B cell (primary cell): ENCODE measurements at regions not wholly inside any gene's neighbourhood (a gene's known extent, or its start where the extent isn't known, plus 50 kb on each side); places are given as distances from the start of the nearest gene placed in this dataset.

ENCODE experiments used
- ATAC-seq: fragments of 200-7000 bp; cut with Tn5 transposase; one replicate; pipeline ENCODE4 v1.10.0; 2021; ENCODE audit warnings: low read depth, mild to moderate bottlenecking, moderate number of reproducible peaks, moderate library complexity
- CTCF ChIA-PET: fragments of 350-600 bp; sonication (Branson Sonifier 250); formaldehyde crosslinking; loops from one replicate; lab custom pipeline; 2021; ENCODE audit warnings: antibody characterized with exemption, inconsistent platforms; lab: Charles Lee
- POLR2A ChIA-PET: fragments of 350-600 bp; sonication (Branson Sonifier 250); formaldehyde crosslinking; loops from one replicate; lab custom pipeline; 2021; ENCODE audit warnings: antibody characterized with exemption; lab: Charles Lee
- DNase-seq: peaks from one replicate; pipeline ENCODE4 v3.0.0; 2013
- H2AFZ ChIP-seq: 2 replicates; pipeline ENCODE4 v1.6.1; 2012; ENCODE audit warnings: mild to moderate bottlenecking, low read depth, low read length; ENCODE audit not compliant: insufficient read depth, poor library complexity, severe bottlenecking
- H3K27ac ChIP-seq, 2 donors: 1 replicate in 1 of 2; 2 replicates in 1 of 2; pipeline ENCODE4 v1.5.1; 2012 to 2013; ENCODE audit warnings: low read length in 2 of 2, mild to moderate bottlenecking in 2 of 2, moderate library complexity in 1 of 2
- H3K27me3 ChIP-seq, 4 experiments: fragments of 200-600 bp in 1 of 4; sonication (generic) in 1 of 4; replicated peaks in 1 of 4; 1 replicate in 2 of 4; 2 replicates in 2 of 4; pipeline versions ENCODE4 v1.6.1 to v1.7.0; 2013 to 2016; ENCODE audit warnings: low read length in 3 of 4, mild to moderate bottlenecking in 2 of 4, mixed read lengths in 1 of 4, moderate library complexity in 1 of 4; ENCODE audit not compliant: insufficient read depth in 4 of 4, control insufficient read depth in 3 of 4; ENCODE audit errors: control extremely low read depth in 1 of 4
- H3K36me3 ChIP-seq, 2 experiments: replicated peaks in 1 of 2; 1 replicate in 1 of 2; 2 replicates in 1 of 2; pipeline versions ENCODE4 v1.6.1 to v1.7.1; 2013; ENCODE audit warnings: low read length in 1 of 2; ENCODE audit not compliant: insufficient read depth in 2 of 2, control insufficient read depth in 1 of 2; ENCODE audit errors: control extremely low read depth in 1 of 2, extremely low read depth in 1 of 2
- H3K4me1 ChIP-seq, 2 donors: fragments of 200-600 bp in 1 of 2; sonication (generic) in 1 of 2; 1 replicate in 1 of 2; 2 replicates in 1 of 2; pipeline versions ENCODE4 v1.5.1 to v1.6.1; 2013 to 2017; ENCODE audit warnings: low read length in 2 of 2; ENCODE audit not compliant: control insufficient read depth in 2 of 2, insufficient read depth in 2 of 2
- H3K4me2 ChIP-seq: replicated peaks from 2 replicates; pipeline ENCODE3; 2012; ENCODE audit warnings: mild to moderate bottlenecking, low read depth, low read length; ENCODE audit not compliant: poor library complexity, severe bottlenecking
- H3K4me3 ChIP-seq, 5 experiments: fragments of 200-600 bp in 1 of 5; sonication (generic) in 1 of 5; 1 replicate in 3 of 5; 2 replicates in 2 of 5; pipeline versions ENCODE4 v1.5.1 to v1.7.0; 2011 to 2016; ENCODE audit warnings: low read length in 4 of 5, mild to moderate bottlenecking in 4 of 5, low read depth in 2 of 5, control low read depth in 1 of 5, moderate library complexity in 1 of 5; ENCODE audit not compliant: insufficient read depth in 1 of 5; ENCODE audit errors: control extremely low read depth in 1 of 5, extremely low read depth in 1 of 5
- H3K79me2 ChIP-seq: fragments of 200-600 bp; sonication (generic); one replicate; pipeline ENCODE4 v1.6.0; 2016; ENCODE audit warnings: low read length; ENCODE audit not compliant: control insufficient read depth, insufficient read depth
- H3K9ac ChIP-seq: fragments of 200-600 bp; sonication (generic); 2 replicates; pipeline ENCODE4 v1.6.1; 2017; ENCODE audit warnings: mild to moderate bottlenecking, low read length, moderate library complexity
- H3K9me3 ChIP-seq, 3 donors: one replicate each; pipeline versions ENCODE4 v1.6.1 to v1.7.1; 2013; ENCODE audit warnings: low read length in 2 of 3; ENCODE audit not compliant: control insufficient read depth in 2 of 3, insufficient read depth in 1 of 3; ENCODE audit errors: control extremely low read depth in 1 of 3
- H4K20me1 ChIP-seq: 2 replicates; pipeline ENCODE4 v1.6.0; 2012; ENCODE audit warnings: mild to moderate bottlenecking, low read length; ENCODE audit not compliant: insufficient read depth, control insufficient read depth, poor library complexity, severe bottlenecking
- H3K27ac Mint-ChIP-seq: one replicate; pipeline ENCODE4 v1.8.0; 2021; ENCODE audit warnings: mixed read lengths
- H3K27me3 Mint-ChIP-seq: one replicate; pipeline ENCODE4 v1.8.0; 2021; ENCODE audit warnings: mixed read lengths
- H3K4me1 Mint-ChIP-seq: one replicate; pipeline ENCODE4 v1.8.0; 2021; ENCODE audit warnings: mixed read lengths
- H3K4me3 Mint-ChIP-seq: one replicate; pipeline ENCODE4 v1.8.0; 2021; ENCODE audit warnings: mixed read lengths
- H3K9me3 Mint-ChIP-seq: one replicate; pipeline ENCODE4 v1.8.0; 2022; ENCODE audit warnings: mixed read lengths; ENCODE audit not compliant: insufficient read depth
- EZH2 ChIP-seq: IDR thresholded peaks from 2 replicates; pipeline ENCODE4 v1.6.1; 2012; ENCODE audit warnings: borderline replicate concordance, low read depth, mild to moderate bottlenecking, moderate library complexity, low read length; ENCODE audit not compliant: insufficient read depth, poor library complexity, severe bottlenecking
- WGBS: methylation state at CpG from one replicate; pipeline ENCODE4 v1.1.5; 2013; ENCODE audit warnings: missing lambda C conversion rate; ENCODE audit not compliant: insufficient coverage; 5-methylcytosine and 5-hydroxymethylcytosine counted together
- intact Hi-C: fragments of 100-400 bp; cut with micrococcal nuclease; formaldehyde crosslinking; loops from one replicate; pipeline ENCODE4 v1.10.0; 2022
- TF ChIP-seq, protein P1 (sequence below): fragments of 200-600 bp; IDR thresholded peaks from one replicate; pipeline ENCODE4 v1.8.0; 2022; ENCODE audit warnings: antibody characterized with exemption, mild to moderate bottlenecking

- Histone ChIP-seq H3K9ac (no peak overlapping the region), H4K20me1 (no peaks in the 10 kb centered on the region), H3K4me2 (no peak overlapping the region), H3K36me3 (no peaks in the 10 kb centered on the region), H3K79me2 (no peaks in the 10 kb centered on the region), H3K4me1 (no peaks in the 10 kb centered on the region), H3K27me3 (no peaks in the 10 kb centered on the region), H2AFZ (no peak overlapping the region), H3K27ac (no peak overlapping the region), H3K9me3 (no peaks in the 10 kb centered on the region), H3K4me3 (no peak overlapping the region)
- 100% methylated on average over 1 of the region's 4 CpGs for WGBS
- no peak overlapping the region for H3K27ac Mint-ChIP-seq
- H3K4me3 Mint-ChIP-seq: no peak overlapping the region
- no peak for ATAC-seq
- intact Hi-C loops: no loop called here
- POLR2A ChIA-PET: no interaction called here
- TF ChIP-seq EZH2: no peak
- peaks cover 29% of the 10 kb centered on the region for H3K27me3 Mint-ChIP-seq
- CTCF ChIA-PET: no interaction called here
- no peak for DNase-seq
- H3K4me1 Mint-ChIP-seq: no peaks in the 10 kb centered on the region
- no peaks in the 10 kb centered on the region for H3K9me3 Mint-ChIP-seq
These were observed 89.4 kb downstream of the OTX2 start for GRCh38 chr14:56720703-56721460.

DNA sequence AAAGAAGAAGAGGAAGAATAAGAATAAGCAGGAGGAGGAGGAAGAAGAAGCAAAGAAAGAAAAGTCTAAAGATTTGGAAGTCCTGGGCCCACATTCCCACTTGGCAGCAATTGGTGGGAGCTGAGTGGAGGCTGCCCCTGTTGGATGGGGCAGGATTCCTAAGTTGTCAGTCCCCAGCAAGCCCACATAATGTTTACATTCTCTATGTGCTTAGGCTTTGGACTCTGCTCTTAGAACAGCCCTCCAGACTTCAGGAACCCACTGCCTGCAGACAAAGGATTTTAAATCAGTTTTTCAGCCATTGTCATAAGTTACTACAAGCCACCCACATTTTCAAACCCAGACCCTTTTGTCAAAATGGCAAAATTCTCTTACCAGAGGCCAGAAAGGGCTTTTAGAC, 92.0 kb downstream of the OTX2 start:
- Histone ChIP-seq H3K9ac (no peak overlapping the region), H3K9me3 (no peaks in the 10 kb centered on the region), H2AFZ (no peak overlapping the region), H3K4me2 (no peak overlapping the region), H3K36me3 (no peaks in the 10 kb centered on the region), H3K79me2 (no peaks in the 10 kb centered on the region), H3K27me3 (no peaks in the 10 kb centered on the region), H3K27ac (no peak overlapping the region), H4K20me1 (no peaks in the 10 kb centered on the region), H3K4me3 (no peak overlapping the region), H3K4me1 (no peaks in the 10 kb centered on the region)
- intact Hi-C loops: no loop called here
- TF ChIP-seq, protein P1, sequence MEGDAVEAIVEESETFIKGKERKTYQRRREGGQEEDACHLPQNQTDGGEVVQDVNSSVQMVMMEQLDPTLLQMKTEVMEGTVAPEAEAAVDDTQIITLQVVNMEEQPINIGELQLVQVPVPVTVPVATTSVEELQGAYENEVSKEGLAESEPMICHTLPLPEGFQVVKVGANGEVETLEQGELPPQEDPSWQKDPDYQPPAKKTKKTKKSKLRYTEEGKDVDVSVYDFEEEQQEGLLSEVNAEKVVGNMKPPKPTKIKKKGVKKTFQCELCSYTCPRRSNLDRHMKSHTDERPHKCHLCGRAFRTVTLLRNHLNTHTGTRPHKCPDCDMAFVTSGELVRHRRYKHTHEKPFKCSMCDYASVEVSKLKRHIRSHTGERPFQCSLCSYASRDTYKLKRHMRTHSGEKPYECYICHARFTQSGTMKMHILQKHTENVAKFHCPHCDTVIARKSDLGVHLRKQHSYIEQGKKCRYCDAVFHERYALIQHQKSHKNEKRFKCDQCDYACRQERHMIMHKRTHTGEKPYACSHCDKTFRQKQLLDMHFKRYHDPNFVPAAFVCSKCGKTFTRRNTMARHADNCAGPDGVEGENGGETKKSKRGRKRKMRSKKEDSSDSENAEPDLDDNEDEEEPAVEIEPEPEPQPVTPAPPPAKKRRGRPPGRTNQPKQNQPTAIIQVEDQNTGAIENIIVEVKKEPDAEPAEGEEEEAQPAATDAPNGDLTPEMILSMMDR: no peak
- TF ChIP-seq EZH2: no peak
- no peak overlapping the region for H3K4me3 Mint-ChIP-seq
- CTCF ChIA-PET: no interaction called here
- H3K9me3 Mint-ChIP-seq: peaks cover 2% of the 10 kb centered on the region
- ATAC-seq (no peak), DNase-seq (no peak)
- no peak overlapping the region for H3K27ac Mint-ChIP-seq
- peaks cover 23% of the 10 kb centered on the region for H3K27me3 Mint-ChIP-seq
- H3K4me1 Mint-ChIP-seq: no peaks in the 10 kb centered on the region
- POLR2A ChIA-PET: no interaction called here
